ENCODE measurements at regions not wholly inside any gene's neighbourhood (a gene's known extent, or its start where the extent isn't known, plus 50 kb on each side); places are given as distances from the start of the nearest gene placed in this dataset.

DNA sequence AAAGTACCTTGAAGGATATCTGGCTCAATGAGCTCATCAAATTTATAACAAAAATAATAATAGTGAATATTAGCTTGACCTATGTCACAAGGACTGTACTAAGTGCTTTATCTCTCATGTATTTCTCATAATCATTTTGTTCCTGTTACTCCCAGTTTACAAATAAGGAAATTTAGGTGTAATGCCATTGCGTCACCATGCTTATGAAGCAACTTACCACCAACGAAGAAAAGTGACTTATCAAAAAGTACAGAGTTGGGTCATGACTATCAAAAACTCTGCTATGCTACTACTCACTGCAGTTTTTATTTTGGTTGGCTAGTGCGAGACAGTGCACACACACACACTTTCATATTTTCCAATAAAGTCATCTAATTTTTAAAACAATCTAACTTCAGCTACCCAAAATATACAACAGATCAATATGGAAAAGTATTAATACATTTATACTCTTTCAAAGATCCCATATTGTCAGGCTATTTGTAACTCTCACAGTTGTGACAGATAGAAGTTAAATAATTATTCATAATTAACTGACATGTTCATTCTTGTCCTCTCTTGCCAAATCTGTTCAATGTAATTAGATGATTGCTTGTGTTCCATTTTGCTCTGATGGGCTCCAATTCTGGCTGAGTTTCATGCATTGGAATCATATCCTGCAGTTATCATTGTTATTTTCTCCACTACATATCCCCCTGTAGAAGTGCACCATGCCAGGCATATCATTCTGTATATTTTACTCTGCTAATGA, 119.4 kb downstream of the KCNJ2 start:
- no peak for DNase-seq (ENCODE audit: low read depth, low spot score)
- H3K27me3 ChIP-seq (ENCODE audit: control insufficient read depth in 2 of 2, insufficient read depth in 2 of 2, low read length in 2 of 2) = no peaks in the 10 kb centered on the region
- H3K4me2 ChIP-seq (ENCODE audit: insufficient read depth, low read length) = no peak overlapping the region
- H3K9ac ChIP-seq (replicated peaks; ENCODE audit: extremely low read depth, insufficient read depth, low read length) = no peak overlapping the region
- BruUV-seq (replicated peaks) = no TSS peak
- dilution Hi-C loops (cut with MboI; ENCODE audit: extremely low pct_ligation_motif_present, low sequenced_read_pairs) (no loop called here), intact Hi-C loops (cut with micrococcal nuclease) (no loop called here)
- H3K79me2 ChIP-seq (ENCODE audit: control insufficient read depth, insufficient read depth, low read length) = no peaks in the 10 kb centered on the region
- ChIA-PET CTCF (interaction anchor here (1.0 kb wide), 2 partner anchors 10 to 682 kb away, joined by 3 read pairs; no protein-coding TSS in a partner anchor), POLR2A (no interaction called here)
- no peaks in the 10 kb centered on the region for H3K9me1 ChIP-seq (replicated peaks; ENCODE audit: control insufficient read depth, extremely low read depth, insufficient read depth, low read length)
- peaks cover 7% of the 10 kb centered on the region for H3K4me1 ChIP-seq (ENCODE audit: control insufficient read depth, extremely low read depth, insufficient read depth, low read length)
- H3K9me3 ChIP-seq (replicated peaks; ENCODE audit: control insufficient read depth, insufficient read depth, low read length) = no peaks in the 10 kb centered on the region
- H3K36me3 ChIP-seq (ENCODE audit: control insufficient read depth in 2 of 2, extremely low read depth in 1 of 2, insufficient read depth in 2 of 2, low read length in 2 of 2) = no peaks in the 10 kb centered on the region
- H2AFZ ChIP-seq (ENCODE audit: low read depth, low read length) = no peak overlapping the region
- no peak for FAIRE-seq
- no peak overlapping the region for H3K4me3 ChIP-seq (replicated peaks in 1 of 3; ENCODE audit: insufficient read depth in 1 of 3, low read depth in 1 of 3, low read length in 3 of 3)
- no peaks in the 10 kb centered on the region for H4K20me1 ChIP-seq (replicated peaks; ENCODE audit: control insufficient read depth, extremely low read depth, insufficient read depth, low read length)
- TF ChIP-seq POLR2A (IDR thresholded peaks at IDR 0.05; ENCODE audit: low read depth, low read length) (no peak), FOS (IDR thresholded peaks at IDR 0.05; ENCODE audit: borderline replicate concordance, insufficient read depth, low read length) (no peak), GATA2 (IDR thresholded peaks at IDR 0.05; ENCODE audit: insufficient read depth, insufficient read length, low read depth, low read length) (no peak), POLR2AphosphoS5 (IDR thresholded peaks at IDR 0.05; ENCODE audit: insufficient read depth, low read depth, low read length) (no peak), JUN (IDR thresholded peaks at IDR 0.05; ENCODE audit: borderline replicate concordance, insufficient read depth, insufficient read length, low read depth) (no peak), MYC (IDR thresholded peaks at IDR 0.05; ENCODE audit: low read depth, low read length) (no peak), EZH2 (IDR thresholded peaks at IDR 0.05; ENCODE audit: borderline replicate concordance, low read depth, low read length, severe bottlenecking) (no peak)
- TF ChIP-seq, protein P1, sequence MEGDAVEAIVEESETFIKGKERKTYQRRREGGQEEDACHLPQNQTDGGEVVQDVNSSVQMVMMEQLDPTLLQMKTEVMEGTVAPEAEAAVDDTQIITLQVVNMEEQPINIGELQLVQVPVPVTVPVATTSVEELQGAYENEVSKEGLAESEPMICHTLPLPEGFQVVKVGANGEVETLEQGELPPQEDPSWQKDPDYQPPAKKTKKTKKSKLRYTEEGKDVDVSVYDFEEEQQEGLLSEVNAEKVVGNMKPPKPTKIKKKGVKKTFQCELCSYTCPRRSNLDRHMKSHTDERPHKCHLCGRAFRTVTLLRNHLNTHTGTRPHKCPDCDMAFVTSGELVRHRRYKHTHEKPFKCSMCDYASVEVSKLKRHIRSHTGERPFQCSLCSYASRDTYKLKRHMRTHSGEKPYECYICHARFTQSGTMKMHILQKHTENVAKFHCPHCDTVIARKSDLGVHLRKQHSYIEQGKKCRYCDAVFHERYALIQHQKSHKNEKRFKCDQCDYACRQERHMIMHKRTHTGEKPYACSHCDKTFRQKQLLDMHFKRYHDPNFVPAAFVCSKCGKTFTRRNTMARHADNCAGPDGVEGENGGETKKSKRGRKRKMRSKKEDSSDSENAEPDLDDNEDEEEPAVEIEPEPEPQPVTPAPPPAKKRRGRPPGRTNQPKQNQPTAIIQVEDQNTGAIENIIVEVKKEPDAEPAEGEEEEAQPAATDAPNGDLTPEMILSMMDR (IDR thresholded peaks at IDR 0.05; ENCODE audit: extremely low read depth in 1 of 2, insufficient read depth in 1 of 2, low read depth in 1 of 2, low read length in 2 of 2) = no peak
- TF ChIP-seq, protein P2, sequence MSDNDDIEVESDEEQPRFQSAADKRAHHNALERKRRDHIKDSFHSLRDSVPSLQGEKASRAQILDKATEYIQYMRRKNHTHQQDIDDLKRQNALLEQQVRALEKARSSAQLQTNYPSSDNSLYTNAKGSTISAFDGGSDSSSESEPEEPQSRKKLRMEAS (IDR thresholded peaks at IDR 0.05; ENCODE audit: insufficient read depth, insufficient read length) = no peak
- no peak overlapping the region for H3K27ac ChIP-seq (ENCODE audit: insufficient read depth, low read depth, low read length)

All from endothelial cell of umbilical vein (primary cell).